Thyroid gland (tissue), 4 donors: ENCODE measurements at regions not wholly inside any gene's neighbourhood (a gene's known extent, or its start where the extent isn't known, plus 50 kb on each side); places are given as distances from the start of the nearest gene placed in this dataset.

Source experiments
- DNase-seq, 2 donors: peaks; one replicate each; pipeline ENCODE4 v3.0.0-alpha.2; 2019
- H3K27ac ChIP-seq, 3 donors: fragments of 200-600 bp; sonication (generic); 1 replicate in 2 of 3; 2 replicates in 1 of 3; pipeline ENCODE4 v1.5.1; 2016 to 2019; ENCODE audit warnings: mild to moderate bottlenecking in 1 of 3, moderate library complexity in 1 of 3
- H3K27me3 ChIP-seq: fragments of 200-600 bp; sonication (generic); one replicate; pipeline ENCODE4 v1.5.1; 2019
- H3K36me3 ChIP-seq, 2 donors: fragments of 200-600 bp; sonication (generic); one replicate each; pipeline ENCODE4 v1.5.1; 2016 to 2019
- H3K4me1 ChIP-seq, 2 donors: fragments of 200-600 bp; sonication (generic); one replicate each; pipeline ENCODE4 v1.5.1; 2017 to 2019
- H3K4me3 ChIP-seq, 3 donors: fragments of 200-600 bp; sonication (generic); replicated peaks in 1 of 3; 1 replicate in 2 of 3; 2 replicates in 1 of 3; pipeline ENCODE4 v1.5.1; 2016; ENCODE audit warnings: mild to moderate bottlenecking in 1 of 3
- H3K9me3 ChIP-seq: fragments of 200-600 bp; sonication (generic); one replicate; pipeline ENCODE4 v1.5.1; 2017
- POLR2A ChIP-seq, 2 donors: fragments of 450-650 bp; IDR thresholded peaks; one replicate each; pipeline ENCODE4 v1.6.1; 2017; ENCODE audit warnings: antibody characterized with exemption in 2 of 2, mild to moderate bottlenecking in 2 of 2, moderate library complexity in 1 of 2
- WGBS, 2 donors: methylation state at CpG; one replicate each; pipeline ENCODE4 v1.1.5; 2017; 5-methylcytosine and 5-hydroxymethylcytosine counted together
- intact Hi-C: fragments of 100-400 bp; cut with DNase I; formaldehyde crosslinking; loops from one replicate; pipeline ENCODE4 v1.15.1; 2023
- TF ChIP-seq, protein P1 (sequence below), 6 experiments: fragments of 200-600 bp in 3 of 6; fragments of 450-650 bp in 3 of 6; sonication (generic) in 3 of 6; IDR thresholded peaks; one replicate each; pipeline ENCODE4 v1.5.1; 2016 to 2019; ENCODE audit warnings: antibody characterized with exemption in 6 of 6, mild to moderate bottlenecking in 2 of 6, inconsistent platforms in 1 of 6, moderate library complexity in 1 of 6

- Histone ChIP-seq H3K4me1 (peaks cover 32 to 38% of the 10 kb centered on the region in 2 donors), H3K36me3 (no peaks in the 10 kb centered on the region), H3K27me3 (no peaks in the 10 kb centered on the region), H3K4me3 (no peak overlapping the region), H3K27ac (peak overlapping the region; percentile 10 to 58 (median 39)), H3K9me3 (no peaks in the 10 kb centered on the region)
- DNase-seq = no peak
- WGBS, 2 donors = 43 to 50% methylated on average over 5 of the region's 5 CpGs
- no peak for TF ChIP-seq POLR2A (IDR thresholded peaks at IDR 0.05)
- TF ChIP-seq, protein P1, sequence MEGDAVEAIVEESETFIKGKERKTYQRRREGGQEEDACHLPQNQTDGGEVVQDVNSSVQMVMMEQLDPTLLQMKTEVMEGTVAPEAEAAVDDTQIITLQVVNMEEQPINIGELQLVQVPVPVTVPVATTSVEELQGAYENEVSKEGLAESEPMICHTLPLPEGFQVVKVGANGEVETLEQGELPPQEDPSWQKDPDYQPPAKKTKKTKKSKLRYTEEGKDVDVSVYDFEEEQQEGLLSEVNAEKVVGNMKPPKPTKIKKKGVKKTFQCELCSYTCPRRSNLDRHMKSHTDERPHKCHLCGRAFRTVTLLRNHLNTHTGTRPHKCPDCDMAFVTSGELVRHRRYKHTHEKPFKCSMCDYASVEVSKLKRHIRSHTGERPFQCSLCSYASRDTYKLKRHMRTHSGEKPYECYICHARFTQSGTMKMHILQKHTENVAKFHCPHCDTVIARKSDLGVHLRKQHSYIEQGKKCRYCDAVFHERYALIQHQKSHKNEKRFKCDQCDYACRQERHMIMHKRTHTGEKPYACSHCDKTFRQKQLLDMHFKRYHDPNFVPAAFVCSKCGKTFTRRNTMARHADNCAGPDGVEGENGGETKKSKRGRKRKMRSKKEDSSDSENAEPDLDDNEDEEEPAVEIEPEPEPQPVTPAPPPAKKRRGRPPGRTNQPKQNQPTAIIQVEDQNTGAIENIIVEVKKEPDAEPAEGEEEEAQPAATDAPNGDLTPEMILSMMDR (IDR thresholded peaks at IDR 0.05) = peak in 2 of 6 experiments; percentile 27 to 29
- intact Hi-C loops = no loop called here
These were observed 160.4 kb downstream of the ABCA8 start for GRCh38 chr17:68794636-68795434.

GRCh38 chr17:68792873-68793272, 162.3 kb downstream of the ABCA8 start:
- Histone ChIP-seq H3K27ac (peak overlapping the region; percentile 41 to 64 (median 42)), H3K36me3 (no peaks in the 10 kb centered on the region), H3K9me3 (no peaks in the 10 kb centered on the region), H3K4me3 (no peak overlapping the region), H3K27me3 (no peaks in the 10 kb centered on the region), H3K4me1 (peaks cover 32 to 38% of the 10 kb centered on the region in 2 donors)
- TF ChIP-seq, protein P1 (IDR thresholded peaks at IDR 0.05) = no peak
- TF ChIP-seq POLR2A (IDR thresholded peaks at IDR 0.05) = no peak
- 36 to 70% methylated on average over 2 of the region's 2 CpGs for WGBS, 2 donors
- intact Hi-C loops = no loop called here
- no peak for DNase-seq

DNA sequence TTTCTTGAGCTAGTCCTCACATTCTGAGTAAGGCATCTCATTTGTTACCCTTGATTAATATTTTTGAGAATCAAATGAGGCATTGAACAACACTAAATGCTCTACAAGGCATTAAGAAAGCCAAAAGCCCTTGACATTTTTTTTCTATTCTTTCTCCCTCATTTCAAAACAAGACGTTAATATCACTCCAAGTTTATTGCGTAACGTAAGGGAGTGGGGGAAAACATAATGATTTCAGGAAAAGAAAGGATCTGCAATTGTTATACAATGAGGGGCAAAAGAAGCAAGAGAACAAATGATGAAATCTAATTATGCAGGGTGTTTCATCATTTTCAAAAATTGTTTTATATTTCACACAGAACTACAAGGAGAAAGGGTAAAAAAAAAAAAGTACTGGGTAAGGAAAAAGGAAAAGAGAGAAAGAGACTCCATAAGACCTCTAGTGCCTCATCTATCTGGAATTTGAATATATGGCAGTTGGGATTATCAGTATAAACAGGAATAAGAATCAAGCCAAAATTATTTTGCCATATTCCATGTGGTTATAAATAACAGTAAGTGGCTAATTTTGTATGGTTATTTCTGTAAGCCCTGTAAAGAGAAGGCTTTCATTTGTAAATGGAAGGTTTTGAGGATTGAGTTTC, 163.0 kb downstream of the ABCA8 start:
- no peaks in the 10 kb centered on the region for H3K27me3 ChIP-seq
- TF ChIP-seq, protein P1 (IDR thresholded peaks at IDR 0.05) = no peak
- TF ChIP-seq POLR2A (IDR thresholded peaks at IDR 0.05) = no peak
- 36 to 42% methylated on average over 3 of the region's 3 CpGs for WGBS, 2 donors
- peak overlapping the region; percentile 27 to 64 (median 42) for H3K27ac ChIP-seq
- no peak for DNase-seq
- no peaks in the 10 kb centered on the region for H3K9me3 ChIP-seq
- peaks cover 32 to 38% of the 10 kb centered on the region in 2 donors for H3K4me1 ChIP-seq
- intact Hi-C loops = no loop called here
- H3K36me3 ChIP-seq = no peaks in the 10 kb centered on the region
- no peak overlapping the region for H3K4me3 ChIP-seq

DNA sequence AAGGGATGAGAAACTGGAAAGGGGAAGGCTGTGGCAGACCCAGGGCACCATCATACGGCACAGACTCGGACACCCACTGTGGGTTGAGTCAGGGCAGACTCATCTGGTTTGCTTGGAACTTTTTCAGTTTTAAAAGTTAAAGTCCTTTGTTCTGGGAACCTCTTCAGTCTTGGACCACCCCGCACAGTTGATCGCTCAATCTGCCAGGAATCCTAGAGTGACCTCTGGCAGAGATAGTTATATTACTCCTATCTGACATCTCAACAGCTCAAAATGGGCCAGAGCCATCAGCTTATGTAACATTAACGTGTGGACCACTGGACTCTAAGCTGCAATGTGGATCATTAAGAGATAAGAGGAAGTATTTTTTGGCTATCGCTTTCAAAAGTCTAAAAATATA, 164.3 kb downstream of the ABCA8 start:
- Histone ChIP-seq H3K9me3 (no peaks in the 10 kb centered on the region), H3K27ac (no peak overlapping the region), H3K4me1 (peaks cover 32 to 38% of the 10 kb centered on the region in 2 donors), H3K27me3 (no peaks in the 10 kb centered on the region), H3K4me3 (no peak overlapping the region), H3K36me3 (no peaks in the 10 kb centered on the region)
- WGBS, 2 donors = 68 to 69% methylated on average over 6 of the region's 6 CpGs
- no peak for DNase-seq
- TF ChIP-seq, protein P1 (IDR thresholded peaks at IDR 0.05) = no peak
- no peak for TF ChIP-seq POLR2A (IDR thresholded peaks at IDR 0.05)
- intact Hi-C loops = no loop called here

DNA sequence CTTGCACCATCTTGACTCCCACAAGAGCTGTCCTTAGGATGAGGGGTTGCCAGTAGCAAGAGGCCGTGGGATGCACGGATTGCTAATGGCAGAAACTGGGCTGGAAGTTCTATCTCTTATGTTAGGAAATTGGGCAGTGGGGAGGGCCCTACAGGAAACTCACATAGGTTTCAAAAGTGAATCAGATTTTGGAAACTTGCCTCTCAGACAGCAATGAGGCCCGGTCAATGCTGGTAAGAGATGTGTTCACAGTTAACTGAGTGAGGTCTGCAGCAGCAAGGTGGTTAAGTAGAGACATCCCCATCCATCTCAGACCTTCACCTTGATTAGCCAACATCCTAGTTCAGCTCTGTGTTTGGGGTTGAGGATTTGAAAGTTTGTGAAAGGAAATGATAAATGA, 164.7 kb downstream of the ABCA8 start:
- TF ChIP-seq, protein P1 (IDR thresholded peaks at IDR 0.05) = no peak
- no peak for TF ChIP-seq POLR2A (IDR thresholded peaks at IDR 0.05)
- no peak for DNase-seq

More for the DNA sequence above, 164.7 kb downstream of the ABCA8 start:
- WGBS, 2 donors = 83% methylated on average over 3 of the region's 3 CpGs
- H3K9me3 ChIP-seq = no peaks in the 10 kb centered on the region
- no peaks in the 10 kb centered on the region for H3K27me3 ChIP-seq
- H3K27ac ChIP-seq = no peak overlapping the region
- intact Hi-C loops = no loop called here
- H3K36me3 ChIP-seq = no peaks in the 10 kb centered on the region
- no peak overlapping the region for H3K4me3 ChIP-seq
- H3K4me1 ChIP-seq = peaks cover 32 to 38% of the 10 kb centered on the region in 2 donors
